SK-N-SH (cell line): ENCODE measurements at regions not wholly inside any gene's neighbourhood (a gene's known extent, or its start where the extent isn't known, plus 50 kb on each side); places are given as distances from the start of the nearest gene placed in this dataset.

Experiments used
- CTCF ChIA-PET: fragments of 300-600, 350-600 bp; formaldehyde crosslinking; extraction: SDS; loops from one replicate; lab custom pipeline; 2021; lab: Yijun Ruan, JAX
- POLR2A ChIA-PET: fragments of 350-600 bp; sonication (Branson Sonifier 250); formaldehyde crosslinking; extraction: SDS; loops from one replicate; lab custom pipeline; 2020; ENCODE audit warnings: antibody characterized with exemption, inconsistent platforms; lab: Yijun Ruan, JAX
- DNase-seq: peaks from one replicate; pipeline ENCODE4 v3.0.0; 2012
- H2AFZ ChIP-seq: fragments of 200-600 bp; sonication (generic); 2 replicates; pipeline ENCODE4 v1.8.1; 2016; ENCODE audit warnings: antibody characterized with exemption, mild to moderate bottlenecking, low read depth
- H3F3A ChIP-seq: fragments of 200-600 bp; sonication (generic); replicated peaks from 2 replicates; pipeline ENCODE3; 2016; ENCODE audit warnings: antibody characterized with exemption, mild to moderate bottlenecking; ENCODE audit not compliant: insufficient read depth
- H3K27ac ChIP-seq, 2 experiments: fragments of 200-500 bp in 1 of 2; fragments of 200-600 bp in 1 of 2; sonication (Bioruptor generic) in 1 of 2; sonication (generic), shearing (Covaris generic) in 1 of 2; 2 replicates each; pipeline versions ENCODE4 v1.5.1 to v1.6.1; 2014 to 2016; ENCODE audit warnings: low read depth in 2 of 2, inconsistent platforms in 1 of 2, low read length in 1 of 2, mild to moderate bottlenecking in 1 of 2, mixed read lengths in 1 of 2
- H3K27me3 ChIP-seq: fragments of 200-600 bp; sonication (generic), shearing (Covaris generic); 2 replicates; pipeline ENCODE4 v1.6.1; 2016; ENCODE audit warnings: mixed run types; ENCODE audit not compliant: insufficient read depth
- H3K36me3 ChIP-seq, 2 experiments: fragments of 200-500 bp in 1 of 2; fragments of 200-600 bp in 1 of 2; sonication (Bioruptor generic) in 1 of 2; sonication (generic) in 1 of 2; replicated peaks in 1 of 2; 2 replicates each; pipeline versions ENCODE3 to v1.5.1; 2014 to 2016; ENCODE audit warnings: low read length in 1 of 2, mild to moderate bottlenecking in 1 of 2; ENCODE audit not compliant: insufficient read depth in 2 of 2, control insufficient read depth in 1 of 2
- H3K4me1 ChIP-seq, 2 experiments: fragments of 200-500 bp in 1 of 2; fragments of 200-600 bp in 1 of 2; sonication (Bioruptor generic) in 1 of 2; sonication (generic), shearing (Covaris generic) in 1 of 2; 2 replicates each; pipeline versions ENCODE4 v1.5.1 to v1.6.1; 2014 to 2016; ENCODE audit warnings: low read depth in 1 of 2, low read length in 1 of 2, mixed run types in 1 of 2; ENCODE audit not compliant: insufficient read depth in 2 of 2, control insufficient read depth in 1 of 2
- H3K4me2 ChIP-seq: fragments of 200-600 bp; sonication (generic), shearing (Covaris generic); 2 replicates; pipeline ENCODE4 v1.6.1; 2017; ENCODE audit warnings: mixed run types
- H3K4me3 ChIP-seq, 2 experiments: fragments of 200-500 bp in 1 of 2; fragments of 200-600 bp in 1 of 2; sonication (Bioruptor generic) in 1 of 2; sonication (generic), shearing (Covaris generic) in 1 of 2; 2 replicates each; pipeline versions ENCODE4 v1.5.1 to v1.8.1; 2014 to 2016; ENCODE audit warnings: low read depth in 2 of 2, inconsistent platforms in 1 of 2, low read length in 1 of 2, mild to moderate bottlenecking in 1 of 2, mixed read lengths in 1 of 2, moderate library complexity in 1 of 2
- H3K79me2 ChIP-seq: fragments of 200-600 bp; sonication (generic); 2 replicates; pipeline ENCODE4 v1.8.1; 2017; ENCODE audit warnings: mild to moderate bottlenecking; ENCODE audit not compliant: insufficient read depth
- H3K9ac ChIP-seq: fragments of 200-600 bp; sonication (generic); 2 replicates; pipeline ENCODE4 v1.6.1; 2017; ENCODE audit warnings: mixed run types
- H3K9me2 ChIP-seq: fragments of 200-600 bp; sonication (generic); 2 replicates; pipeline ENCODE4 v1.6.1; 2017; ENCODE audit warnings: mixed run types
- H3K9me3 ChIP-seq: fragments of 200-600 bp; sonication (generic); 2 replicates; pipeline ENCODE4 v1.6.1; 2017; ENCODE audit warnings: mixed run types, mild to moderate bottlenecking, moderate library complexity
- H4K20me1 ChIP-seq: fragments of 200-600 bp; sonication (generic); 2 replicates; pipeline ENCODE4 v1.6.1; 2017; ENCODE audit warnings: mild to moderate bottlenecking, mixed run types; ENCODE audit not compliant: insufficient read depth
- CHD2 ChIP-seq: fragments of 150-350 bp; IDR thresholded peaks from 2 replicates; pipeline ENCODE4 v1.6.1; 2018; ENCODE audit warnings: low read length; ENCODE audit not compliant: partially characterized antibody
- CTCF ChIP-seq: fragments of 200-600 bp; sonication (generic); IDR thresholded peaks from 2 replicates; pipeline ENCODE4 v1.6.1; 2017; ENCODE audit warnings: antibody characterized with exemption, mild to moderate bottlenecking, moderate library complexity
- ELF1 ChIP-seq: IDR thresholded peaks from 2 replicates; pipeline ENCODE4 v1.4.0; 2012
- EZH2phosphoT487 ChIP-seq: fragments of 200-600 bp; sonication (generic); IDR thresholded peaks from 2 replicates; pipeline ENCODE4 v1.6.1; 2017; ENCODE audit warnings: low read depth, mixed run types, mild to moderate bottlenecking, antibody characterized with exemption, moderate library complexity, borderline replicate concordance
- FOSL2 ChIP-seq: IDR thresholded peaks from 2 replicates; pipeline ENCODE4 v1.4.0; 2012; ENCODE audit warnings: low read depth, mild to moderate bottlenecking, moderate library complexity, borderline replicate concordance
- FOXJ3 ChIP-seq: sonication (generic); formaldehyde crosslinking; IDR thresholded peaks from 2 replicates; pipeline ENCODE4 v1.5.1; 2020; ENCODE audit warnings: mild to moderate bottlenecking, missing genetic modification reagents
- FOXM1 ChIP-seq: IDR thresholded peaks from 2 replicates; pipeline ENCODE4 v1.4.0; 2012; ENCODE audit warnings: low read depth, mild to moderate bottlenecking
- GABPA ChIP-seq: IDR thresholded peaks from 2 replicates; pipeline ENCODE4 v1.4.0; 2012; ENCODE audit warnings: low read depth, mild to moderate bottlenecking
- GATA2 ChIP-seq: sonication (generic); formaldehyde crosslinking; IDR thresholded peaks from 2 replicates; pipeline ENCODE4 v1.5.0; 2020; ENCODE audit warnings: mild to moderate bottlenecking, missing genetic modification reagents
- JUND ChIP-seq: IDR thresholded peaks from 2 replicates; pipeline ENCODE4 v1.4.0; 2012
- MAX ChIP-seq: IDR thresholded peaks from 2 replicates; pipeline ENCODE4 v1.4.0; 2012; ENCODE audit warnings: low read depth
- MXI1 ChIP-seq: IDR thresholded peaks from 2 replicates; pipeline ENCODE4 v1.6.1; 2012; ENCODE audit warnings: mild to moderate bottlenecking, low read depth, low read length, improper control_type of control experiment
- NFIC ChIP-seq: IDR thresholded peaks from 2 replicates; pipeline ENCODE4 v1.4.0; 2012; ENCODE audit warnings: borderline replicate concordance
- PBX3 ChIP-seq: IDR thresholded peaks from 2 replicates; pipeline ENCODE4; 2012
- RAD21 ChIP-seq: IDR thresholded peaks from 2 replicates; pipeline ENCODE4 v1.6.1; 2012; ENCODE audit warnings: mild to moderate bottlenecking, low read length
- RCOR1 ChIP-seq: fragments of 150-350 bp; IDR thresholded peaks from 2 replicates; pipeline ENCODE4 v1.6.1; 2017; ENCODE audit warnings: antibody characterized with exemption, low read length
- RFX5 ChIP-seq: IDR thresholded peaks from 2 replicates; pipeline ENCODE4 v1.6.1; 2012; ENCODE audit warnings: mild to moderate bottlenecking, improper control_type of control experiment, low read length
- RXRA ChIP-seq: IDR thresholded peaks from 2 replicates; pipeline ENCODE4 v1.4.0; 2012; ENCODE audit warnings: low read depth, mild to moderate bottlenecking, borderline replicate concordance
- SIN3A ChIP-seq: IDR thresholded peaks from 2 replicates; pipeline ENCODE4 v1.6.1; 2012; ENCODE audit warnings: low read depth, mild to moderate bottlenecking, low read length, moderate library complexity, borderline replicate concordance
- SMC3 ChIP-seq: IDR thresholded peaks from 2 replicates; pipeline ENCODE4 v1.6.1; 2012; ENCODE audit warnings: low read depth, low read length, improper control_type of control experiment
- TAF1 ChIP-seq: IDR thresholded peaks from 2 replicates; pipeline ENCODE4 v1.6.1; 2012; ENCODE audit warnings: low read depth, mild to moderate bottlenecking, low read length, moderate library complexity, borderline replicate concordance
- TEAD4 ChIP-seq: IDR thresholded peaks from 2 replicates; pipeline ENCODE4 v1.4.0; 2012; ENCODE audit warnings: mild to moderate bottlenecking, borderline replicate concordance; ENCODE audit not compliant: insufficient read depth
- USF2 ChIP-seq: fragments of 150-350 bp; IDR thresholded peaks from 2 replicates; pipeline ENCODE4 v1.6.1; 2017; ENCODE audit warnings: antibody characterized with exemption, low read length, low read depth, borderline replicate concordance
- YY1 ChIP-seq: IDR thresholded peaks from 2 replicates; pipeline ENCODE4 v1.4.0; 2012; ENCODE audit warnings: low read depth, mild to moderate bottlenecking
- WGBS: methylation state at CpG from one replicate; pipeline ENCODE4 v1.1.6; 2017; ENCODE audit warnings: low lambda C conversion rate; 5-methylcytosine and 5-hydroxymethylcytosine counted together

GRCh38 chr18:72419914-72420313 is 124.2 kb downstream of the CBLN2 start (continued):
- no peak for TF ChIP-seq GABPA
- TF ChIP-seq YY1: no peak
- TF ChIP-seq FOSL2: no peak
- TF ChIP-seq RAD21: no peak
- TF ChIP-seq TEAD4: no peak
- TF ChIP-seq SIN3A: no peak
- TF ChIP-seq ELF1: no peak
- TF ChIP-seq TAF1: no peak
- no peak for TF ChIP-seq MXI1
- no peak for TF ChIP-seq MAX

GRCh38 chr18:72412927-72413326 is 131.2 kb downstream of the CBLN2 start:
- H3K4me1 ChIP-seq: peaks cover 0 to 2% of the 10 kb centered on the region in 2 experiments; a peak in 2 of 4 replicates
- H3K27me3 ChIP-seq: no peaks in the 10 kb centered on the region
- no peak overlapping the region for H3K4me3 ChIP-seq
- WGBS: 74% methylated on average over 5 of the region's 5 CpGs
- ChIA-PET POLR2A (no interaction called here), CTCF (no interaction called here)
- H3K9me3 ChIP-seq: no peaks in the 10 kb centered on the region
- TF ChIP-seq RCOR1 (no peak), JUND (no peak), YY1 (no peak), SIN3A (no peak)
- TF ChIP-seq, all 33 proteins: peak for 0
- Histone ChIP-seq H3K27ac (no peak overlapping the region), H3K79me2 (no peaks in the 10 kb centered on the region), H4K20me1 (no peaks in the 10 kb centered on the region), H3K4me2 (no peak overlapping the region), H3K9ac (no peak overlapping the region), H3K9me2 (no peaks in the 10 kb centered on the region), H3F3A (peaks cover 9% of the 10 kb centered on the region), H3K36me3 (peaks cover 0 to 4% of the 10 kb centered on the region in 2 experiments), H2AFZ (no peak overlapping the region)
- DNase-seq: no peak

GRCh38 chr18:72411261-72411660 is 132.9 kb downstream of the CBLN2 start:
- Histone ChIP-seq H3K9ac (no peak overlapping the region), H3K9me2 (no peaks in the 10 kb centered on the region), H4K20me1 (no peaks in the 10 kb centered on the region), H3K4me2 (no peak overlapping the region), H3K4me1 (peaks cover 0 to 2% of the 10 kb centered on the region in 2 experiments; a peak in 2 of 4 replicates), H3K79me2 (no peaks in the 10 kb centered on the region), H3K4me3 (no peak overlapping the region), H3K9me3 (no peaks in the 10 kb centered on the region), H3F3A (peaks cover 9% of the 10 kb centered on the region), H3K27ac (no peak overlapping the region), H3K27me3 (no peaks in the 10 kb centered on the region), H3K36me3 (peaks cover 0 to 4% of the 10 kb centered on the region in 2 experiments), H2AFZ (no peak overlapping the region)
- TF ChIP-seq NFIC (no peak), FOXJ3 (CRISPR knock-in tag) (no peak), PBX3 (no peak), RAD21 (no peak), RFX5 (no peak), CHD2 (no peak), SMC3 (no peak), EZH2phosphoT487 (no peak), USF2 (no peak), GATA2 (CRISPR knock-in tag) (no peak), RXRA (no peak), CTCF (no peak), YY1 (no peak), TEAD4 (no peak), FOXM1 (no peak), SIN3A (no peak), GABPA (no peak)
- 73% methylated on average over 5 of the region's 5 CpGs for WGBS
- ChIA-PET POLR2A (no interaction called here), CTCF (no interaction called here)
- DNase-seq: no peak
